Common myeloid progenitor, CD34-positive (primary cell): ENCODE measurements at regions not wholly inside any gene's neighbourhood (a gene's known extent, or its start where the extent isn't known, plus 50 kb on each side); places are given as distances from the start of the nearest gene placed in this dataset.

Experiments
- CTCF ChIA-PET: fragments of 350-600 bp; sonication (Branson Sonifier 250); formaldehyde crosslinking; loops from one replicate; lab custom pipeline; 2021; ENCODE audit warnings: antibody characterized with exemption; lab: Charles Lee
- POLR2A ChIA-PET: fragments of 350-600 bp; sonication (Branson Sonifier 250); formaldehyde crosslinking; loops from one replicate; lab custom pipeline; 2021; ENCODE audit warnings: antibody characterized with exemption; lab: Charles Lee
- DNase-seq, 3 donors: peaks; one replicate each; pipeline versions ENCODE4 v3.0.0 to v3.0.0-alpha.2; 2013
- H3K27ac ChIP-seq, 2 experiments: 1 replicate in 1 of 2; 2 replicates in 1 of 2; pipeline ENCODE4 v1.7.0; 2013; ENCODE audit warnings: inconsistent platforms in 2 of 2, low read length in 2 of 2, mild to moderate bottlenecking in 2 of 2, low read depth in 1 of 2, moderate library complexity in 1 of 2; ENCODE audit not compliant: severe bottlenecking in 2 of 2, insufficient read depth in 1 of 2, poor library complexity in 1 of 2
- H3K27me3 ChIP-seq, 5 experiments: replicated peaks in 2 of 5; 1 replicate in 3 of 5; 2 replicates in 2 of 5; pipeline versions ENCODE4 v1.6.1 to v1.7.0; 2013; ENCODE audit warnings: low read length in 4 of 5, mild to moderate bottlenecking in 2 of 5, moderate library complexity in 2 of 5, inconsistent platforms in 1 of 5; ENCODE audit not compliant: insufficient read depth in 5 of 5, control insufficient read depth in 4 of 5
- H3K36me3 ChIP-seq, 4 experiments: 1 replicate in 2 of 4; 2 replicates in 2 of 4; pipeline versions ENCODE4 v1.6.1 to v1.7.0; 2013; ENCODE audit warnings: low read length in 3 of 4, control low read depth in 1 of 4, mild to moderate bottlenecking in 1 of 4; ENCODE audit not compliant: control insufficient read depth in 4 of 4, insufficient read depth in 4 of 4
- H3K4me1 ChIP-seq, 4 experiments: 1 replicate in 3 of 4; 2 replicates in 1 of 4; pipeline versions ENCODE4 v1.6.1 to v1.7.1; 2013; ENCODE audit warnings: low read length in 3 of 4, mild to moderate bottlenecking in 3 of 4, control low read depth in 1 of 4, inconsistent platforms in 1 of 4, moderate library complexity in 1 of 4; ENCODE audit not compliant: control insufficient read depth in 4 of 4, insufficient read depth in 4 of 4; ENCODE audit errors: control extremely low read depth in 1 of 4
- H3K4me3 ChIP-seq, 7 experiments: 1 replicate in 4 of 7; 2 replicates in 3 of 7; pipeline versions ENCODE4 v1.5.1 to v1.7.0; 2013; ENCODE audit warnings: mild to moderate bottlenecking in 7 of 7, low read length in 6 of 7, moderate library complexity in 6 of 7, inconsistent platforms in 2 of 7, low read depth in 2 of 7, control low read depth in 1 of 7; ENCODE audit not compliant: insufficient read depth in 4 of 7, control insufficient read depth in 1 of 7; ENCODE audit errors: extremely low read depth in 1 of 7
- H3K9me3 ChIP-seq, 5 experiments: 1 replicate in 4 of 5; 2 replicates in 1 of 5; pipeline versions ENCODE4 v1.6.1 to v1.7.1; 2013; ENCODE audit warnings: low read length in 4 of 5, mild to moderate bottlenecking in 2 of 5, inconsistent platforms in 1 of 5, low read depth in 1 of 5, moderate library complexity in 1 of 5; ENCODE audit not compliant: control insufficient read depth in 4 of 5, insufficient read depth in 2 of 5; ENCODE audit errors: control extremely low read depth in 1 of 5
- WGBS: methylation state at CpG from one replicate; pipeline ENCODE4 v1.1.5; 2013; ENCODE audit not compliant: insufficient coverage; 5-methylcytosine and 5-hydroxymethylcytosine counted together

GRCh38 chr5:61658592-61659008 lies 326.5 kb downstream of the ZSWIM6 start:
- no peak overlapping the region for H3K27ac ChIP-seq
- ChIA-PET POLR2A (no interaction called here), CTCF (interaction anchor here (0.6 to 3.3 kb wide), 23 partner anchors 9 to 700 kb away, joined by 3 to 27 read pairs (median 5); no protein-coding TSS in a partner anchor)
- no peaks in the 10 kb centered on the region for H3K4me1 ChIP-seq
- no peak overlapping the region for H3K4me3 ChIP-seq
- DNase-seq, result peak; percentile 67 to 79 (median 71)
- no peaks in the 10 kb centered on the region for H3K9me3 ChIP-seq
- H3K36me3 ChIP-seq, result no peaks in the 10 kb centered on the region
- WGBS, result 38% methylated on average over 8 of the region's 9 CpGs
- H3K27me3 ChIP-seq, result no peaks in the 10 kb centered on the region

- POLR2A ChIA-PET, result no interaction called here
- WGBS, result 91% methylated on average over 12 of the region's 13 CpGs
These were observed 327.2 kb downstream of the ZSWIM6 start for GRCh38 chr5:61659221-61659696.

GRCh38 chr5:61662670-61663069 lies 330.6 kb downstream of the ZSWIM6 start:
- no peak overlapping the region for H3K27ac ChIP-seq
- H3K36me3 ChIP-seq, result no peaks in the 10 kb centered on the region
- ChIA-PET CTCF (interaction anchor here (1.1 kb wide), 1 partner anchor 22 kb away, joined by 3 read pairs; no protein-coding TSS in a partner anchor), POLR2A (interaction anchor here (0.5 kb wide), 1 partner anchor 510 kb away, joined by 4 read pairs; no protein-coding TSS in a partner anchor)
- H3K4me3 ChIP-seq, result no peak overlapping the region
- H3K4me1 ChIP-seq, result peaks cover 0 to 5% (median 3%) of the 10 kb centered on the region in 4 experiments
- H3K27me3 ChIP-seq, result no peaks in the 10 kb centered on the region
- no peak for DNase-seq
- no peaks in the 10 kb centered on the region for H3K9me3 ChIP-seq
- WGBS, result 80% methylated on average over 1 of the region's 5 CpGs

More at GRCh38 chr5:61659221-61659696, 327.2 kb downstream of the ZSWIM6 start:
- CTCF ChIA-PET, result interaction anchor here (0.6 to 3.3 kb wide), 19 partner anchors 8 to 701 kb away, joined by 3 to 27 read pairs (median 5); no protein-coding TSS in a partner anchor
- no peaks in the 10 kb centered on the region for H3K36me3 ChIP-seq
- H3K4me3 ChIP-seq, result no peak overlapping the region
- no peaks in the 10 kb centered on the region for H3K9me3 ChIP-seq
- no peaks in the 10 kb centered on the region for H3K27me3 ChIP-seq
- no peak for DNase-seq
- no peak overlapping the region for H3K27ac ChIP-seq
- no peaks in the 10 kb centered on the region for H3K4me1 ChIP-seq

GRCh38 chr5:61666064-61666621 lies 334.1 kb downstream of the ZSWIM6 start:
- peaks cover 0 to 5% (median 3%) of the 10 kb centered on the region in 4 experiments for H3K4me1 ChIP-seq
- POLR2A ChIA-PET, result no interaction called here
- H3K27ac ChIP-seq, result no peak overlapping the region
- 47% methylated on average over 4 of the region's 6 CpGs for WGBS
- no peaks in the 10 kb centered on the region for H3K27me3 ChIP-seq
- CTCF ChIA-PET, result interaction anchor here (1.2 to 1.8 kb wide), 3 partner anchors 7 to 12 kb away, joined by 3 to 4 read pairs (median 4); no protein-coding TSS in a partner anchor
- peak overlapping the region in 1 of 7 experiments; percentile 48 for H3K4me3 ChIP-seq
- no peaks in the 10 kb centered on the region for H3K9me3 ChIP-seq
- no peak for DNase-seq
- no peaks in the 10 kb centered on the region for H3K36me3 ChIP-seq

- H3K27me3 ChIP-seq, result no peaks in the 10 kb centered on the region
- WGBS, result 96% methylated on average over 4 of the region's 6 CpGs
- H3K4me3 ChIP-seq, result no peak overlapping the region
- H3K4me1 ChIP-seq, result peaks cover 0 to 11% (median 8%) of the 10 kb centered on the region in 4 experiments
- POLR2A ChIA-PET, result no interaction called here
- CTCF ChIA-PET, result interaction anchor here (1.2 to 1.8 kb wide), 3 partner anchors 9 to 263 kb away, joined by 3 to 4 read pairs (median 3); no protein-coding TSS in a partner anchor
- H3K36me3 ChIP-seq, result no peaks in the 10 kb centered on the region
- H3K27ac ChIP-seq, result no peak overlapping the region
- DNase-seq, result no peak
- H3K9me3 ChIP-seq, result no peaks in the 10 kb centered on the region
These were observed 335.6 kb downstream of the ZSWIM6 start for GRCh38 chr5:61667525-61668218.

GRCh38 chr5:61669531-61669930 lies 337.5 kb downstream of the ZSWIM6 start:
- Histone ChIP-seq H3K4me3 (no peak overlapping the region), H3K9me3 (no peaks in the 10 kb centered on the region), H3K4me1 (peaks cover 0 to 24% (median 20%) of the 10 kb centered on the region in 4 experiments), H3K27ac (no peak overlapping the region), H3K27me3 (no peaks in the 10 kb centered on the region), H3K36me3 (no peaks in the 10 kb centered on the region)
- ChIA-PET CTCF (interaction anchor here (1.5 kb wide), 1 partner anchor 10 kb away, joined by 7 read pairs; no protein-coding TSS in a partner anchor), POLR2A (no interaction called here)
- no peak for DNase-seq
- 78% methylated on average over 3 of the region's 3 CpGs for WGBS
